HepG2 (cell line): ENCODE measurements at regions not wholly inside any gene's neighbourhood (a gene's known extent, or its start where the extent isn't known, plus 50 kb on each side); places are given as distances from the start of the nearest gene placed in this dataset.

ENCODE experiments used
- ATAC-seq: fragments of 200-7000 bp; cut with Tn5 transposase; 3 replicates; pipeline ENCODE4 v1.9.1; 2020; ENCODE audit warnings: mild to moderate bottlenecking, moderate library complexity
- BruUV-seq: library from RNA; stranded (reverse); fragments of 400-500 nt; replicated peaks from 2 replicates; lab custom pipeline; 2021; lab: Mats Ljungman, UMichigan
- CTCF ChIA-PET: fragments of 300-600 bp; formaldehyde crosslinking; extraction: SDS; loops from one replicate; lab custom pipeline; 2021; ENCODE audit warnings: low total read pairs, inconsistent platforms, low intra/inter-chr PET ratio; lab: Yijun Ruan, JAX
- POLR2A ChIA-PET: fragments of 350-600 bp; sonication (Branson Sonifier 250); formaldehyde crosslinking; loops from one replicate; lab custom pipeline; 2020; ENCODE audit warnings: antibody characterized with exemption, inconsistent platforms; lab: Yijun Ruan, JAX
- DNase-seq: peaks from one replicate; pipeline ENCODE4 v3.0.0-alpha.2; 2015; ENCODE audit warnings: low spot score
- FAIRE-seq: peaks from 3 replicates; lab custom pipeline; 2011; peaks lifted over from hg19 to GRCh38; lab: Jason Lieb, UNC
- H2AFZ ChIP-seq: one replicate; pipeline ENCODE4 v1.6.1; 2011; ENCODE audit warnings: low read length, inconsistent platforms
- H3K27ac ChIP-seq: fragments of 300-600 bp; 3 replicates; pipeline ENCODE4 v1.8.0; 2011; ENCODE audit warnings: mixed run types, mild to moderate bottlenecking, mixed read lengths, low read length, inconsistent platforms; ENCODE audit not compliant: insufficient read depth; ENCODE audit errors: extremely low read length
- H3K27me3 ChIP-seq, 2 experiments: fragments of 200-600 bp in 1 of 2; 2 replicates in 1 of 2; 3 replicates in 1 of 2; pipeline versions ENCODE4 v1.6.0 to v1.8.0; 2011; ENCODE audit warnings: low read length in 2 of 2, mild to moderate bottlenecking in 2 of 2, moderate library complexity in 2 of 2, inconsistent platforms in 1 of 2; ENCODE audit not compliant: insufficient read depth in 2 of 2, control insufficient read depth in 1 of 2
- H3K36me3 ChIP-seq, 2 experiments: fragments of 200-600 bp in 1 of 2; replicated peaks in 1 of 2; 2 replicates in 1 of 2; 3 replicates in 1 of 2; pipeline versions ENCODE4 v1.5.1 to v1.8.0; 2011; ENCODE audit warnings: low read length in 2 of 2, inconsistent platforms in 1 of 2; ENCODE audit not compliant: insufficient read depth in 2 of 2, control insufficient read depth in 1 of 2
- H3K4me1 ChIP-seq: 2 replicates; pipeline ENCODE4 v1.5.1; 2012; ENCODE audit warnings: low read length, inconsistent platforms; ENCODE audit not compliant: insufficient read depth
- H3K4me2 ChIP-seq: 2 replicates; pipeline ENCODE4 v1.6.0; 2011; ENCODE audit warnings: low read depth, low read length, inconsistent platforms
- H3K4me3 ChIP-seq, 3 experiments: fragments of 200-600 bp in 1 of 3; sonication (generic), shearing (Covaris generic) in 1 of 3; replicated peaks in 1 of 3; 2 replicates each; pipeline ENCODE4 v1.5.1; 2011 to 2016; ENCODE audit warnings: low read length in 3 of 3, inconsistent platforms in 2 of 3, low read depth in 2 of 3, mild to moderate bottlenecking in 2 of 3, control low read depth in 1 of 3, mixed read lengths in 1 of 3; ENCODE audit not compliant: insufficient read depth in 1 of 3
- H3K79me2 ChIP-seq: one replicate; pipeline ENCODE4 v1.6.1; 2011; ENCODE audit warnings: low read length, inconsistent platforms; ENCODE audit not compliant: insufficient read depth
- H3K9ac ChIP-seq: 2 replicates; pipeline ENCODE4 v1.6.0; 2011; ENCODE audit warnings: mild to moderate bottlenecking, low read depth, low read length, inconsistent platforms; ENCODE audit not compliant: insufficient read depth
- H3K9me3 ChIP-seq: 2 replicates; pipeline ENCODE4 v1.5.1; 2012; ENCODE audit warnings: mild to moderate bottlenecking, low read length
- H4K20me1 ChIP-seq: 2 replicates; pipeline ENCODE4 v1.6.0; 2011; ENCODE audit warnings: inconsistent platforms, mild to moderate bottlenecking, low read length, moderate library complexity; ENCODE audit not compliant: insufficient read depth
- DRAP1 ChIP-seq: IDR thresholded peaks from 2 replicates; pipeline ENCODE4 v1.6.1; 2016; ENCODE audit warnings: missing genetic modification reagents, missing compliant biosample characterization
- EEA1 ChIP-seq: sonication (generic); formaldehyde crosslinking; IDR thresholded peaks from 2 replicates; pipeline ENCODE4 v1.5.1; 2020; ENCODE audit warnings: mild to moderate bottlenecking, missing genetic modification reagents, borderline replicate concordance
- KMT2B ChIP-seq: IDR thresholded peaks from 2 replicates; pipeline ENCODE4 v1.6.1; 2016; ENCODE audit warnings: missing genetic modification reagents, missing compliant biosample characterization
- PCBP2 ChIP-seq: fragments of 200-400 bp; formaldehyde crosslinking; optimal IDR thresholded peaks from 2 replicates; pipeline ENCODE3; 2018; ENCODE audit warnings: low read length, low read depth; ENCODE audit not compliant: poor library complexity, severe bottlenecking
- PHF5A ChIP-seq: IDR thresholded peaks from one replicate; pipeline ENCODE4 v1.6.1; 2018; ENCODE audit warnings: low read depth, missing genetic modification reagents; ENCODE audit not compliant: unreplicated experiment
- TCF7 ChIP-seq: sonication (generic); IDR thresholded peaks from 2 replicates; pipeline ENCODE4 v1.6.1; 2016; ENCODE audit warnings: antibody characterized with exemption, low read depth
- ZNF18 ChIP-seq: sonication (generic); formaldehyde crosslinking; IDR thresholded peaks from 2 replicates; pipeline ENCODE4 v1.8.0; 2022; ENCODE audit warnings: mild to moderate bottlenecking, missing genetic modification reagents; ENCODE audit not compliant: insufficient replicate concordance
- WGBS: methylation state at CpG from one replicate; pipeline ENCODE4 v1.1.6; 2017; ENCODE audit warnings: low lambda C conversion rate; 5-methylcytosine and 5-hydroxymethylcytosine counted together
- in situ Hi-C: cut with HindIII; loops from 2 replicates; pipeline ENCODE4 v1.10.0; 2017; ENCODE audit warnings: low pct_unique_long_range_greater_than_20kb; ENCODE audit not compliant: extremely low pct_ligation_motif_present
- intact Hi-C: fragments of 100-400 bp; cut with micrococcal nuclease; formaldehyde crosslinking; loops from one replicate; pipeline ENCODE4 v1.10.0; 2022; ENCODE audit not compliant: unreplicated experiment

DNA sequence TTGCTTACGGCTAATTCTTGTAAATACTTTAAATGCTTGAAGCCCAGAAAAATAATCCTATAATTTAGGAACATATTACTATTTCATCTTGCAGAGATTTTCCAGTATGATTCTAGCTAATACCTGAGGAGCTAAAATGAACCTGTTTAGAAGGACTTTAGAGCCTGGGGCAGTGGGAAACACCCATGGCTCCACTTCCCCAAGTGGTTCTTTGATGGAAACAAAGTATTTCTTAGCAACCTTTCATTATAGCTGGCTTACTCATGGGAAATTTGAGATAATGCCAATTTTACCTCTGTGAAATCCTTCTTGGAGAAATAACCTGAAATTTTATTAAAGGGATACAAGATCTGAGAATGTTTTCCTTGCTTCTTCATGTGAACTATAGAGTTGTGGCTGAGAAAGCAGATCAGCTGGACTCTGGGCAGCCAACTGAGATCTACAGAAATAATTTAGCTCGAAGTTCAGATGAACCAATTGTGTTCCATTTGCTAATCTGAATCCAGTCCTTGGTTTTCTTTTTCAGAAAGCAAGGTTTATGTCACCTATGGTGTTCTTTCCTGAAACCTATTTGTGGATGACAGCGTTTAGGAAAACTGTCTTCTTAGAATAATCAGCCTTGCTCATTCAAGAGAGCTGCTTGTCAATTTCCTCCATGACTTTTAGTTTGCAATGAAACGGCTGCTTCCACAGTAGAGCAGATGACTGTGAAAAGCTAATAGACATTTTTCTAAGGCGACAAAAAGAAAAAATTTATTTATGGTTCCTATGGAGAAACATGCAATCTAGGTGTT is 141.8 kb upstream of the CPM start:
- Histone ChIP-seq H3K27me3 (no peaks in the 10 kb centered on the region), H2AFZ (peak overlapping the region; percentile 11), H3K9me3 (no peaks in the 10 kb centered on the region), H3K36me3 (no peaks in the 10 kb centered on the region), H3K4me1 (peaks cover 17% of the 10 kb centered on the region), H3K4me3 (no peak overlapping the region), H3K9ac (no peak overlapping the region), H3K79me2 (no peaks in the 10 kb centered on the region), H3K27ac (no peak overlapping the region), H4K20me1 (no peaks in the 10 kb centered on the region), H3K4me2 (no peak overlapping the region)
- ATAC-seq (no peak), FAIRE-seq (no peak), DNase-seq (no peak)
- TF ChIP-seq EEA1 (CRISPR knock-in tag) (no peak), DRAP1 (CRISPR knock-in tag) (no peak), PHF5A (CRISPR knock-in tag) (no peak), TCF7 (no peak)
- ChIA-PET POLR2A (no interaction called here), CTCF (no interaction called here)
- BruUV-seq = no TSS peak
- intact Hi-C loops = loop anchor here (10.0 kb wide), 1 partner anchor 130 kb away; no protein-coding TSS in a partner anchor
- in situ Hi-C loops = loop anchor here (5.0 kb wide), 1 partner anchor 202 kb away; no protein-coding TSS in a partner anchor
- 35% methylated on average over 5 of the region's 5 CpGs for WGBS

DNA sequence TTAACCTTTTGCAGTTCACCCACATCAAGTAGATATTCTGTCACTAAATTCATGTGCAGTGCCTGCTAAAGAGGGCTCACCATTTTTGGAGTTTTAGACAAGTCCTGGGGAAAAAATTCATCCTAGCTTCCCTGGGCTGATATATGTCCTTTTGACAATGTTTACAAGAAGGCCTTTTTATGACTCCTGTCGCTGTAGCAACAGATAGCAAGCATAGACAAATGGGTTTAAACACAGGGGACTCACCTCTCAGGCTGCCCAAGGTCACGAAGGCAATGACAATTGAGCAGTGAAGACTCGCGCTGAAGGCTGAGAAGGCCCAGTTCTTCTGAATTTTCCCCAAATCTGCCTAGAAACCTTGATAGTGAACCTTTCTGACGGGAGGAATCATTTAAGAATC is 150.7 kb upstream of the CPM start:
- no TSS peak for BruUV-seq
- CTCF ChIA-PET = no interaction called here
- in situ Hi-C loops = no loop called here
- FAIRE-seq (no peak), ATAC-seq (no peak), DNase-seq (no peak)
- intact Hi-C loops = no loop called here
- Histone ChIP-seq H3K9me3 (no peaks in the 10 kb centered on the region), H3K4me1 (no peaks in the 10 kb centered on the region), H3K36me3 (no peaks in the 10 kb centered on the region), H4K20me1 (no peaks in the 10 kb centered on the region), H3K4me3 (no peak overlapping the region), H3K9ac (no peak overlapping the region), H3K4me2 (no peak overlapping the region), H3K79me2 (no peaks in the 10 kb centered on the region), H3K27me3 (no peaks in the 10 kb centered on the region), H3K27ac (no peak overlapping the region), H2AFZ (no peak overlapping the region)
- 44% methylated on average over 5 of the region's 5 CpGs for WGBS
- POLR2A ChIA-PET = no interaction called here
- TF ChIP-seq KMT2B (no peak), ZNF18 (no peak), PCBP2 (no peak)
- TF ChIP-seq, all 625 proteins: peak for 0
